Hepatocyte (in vitro differentiated cells): ENCODE measurements at regions not wholly inside any gene's neighbourhood (a gene's known extent, or its start where the extent isn't known, plus 50 kb on each side); places are given as distances from the start of the nearest gene placed in this dataset.

Experiments used
- DNase-seq: peaks from one replicate; pipeline ENCODE4 v3.0.0-alpha.2; 2016; ENCODE audit warnings: low spot score
- H2AFZ ChIP-seq: fragments of 200-600 bp; sonication (generic); 2 replicates; pipeline ENCODE4 v1.6.0; 2016; ENCODE audit warnings: antibody characterized with exemption, mild to moderate bottlenecking
- H3K27ac ChIP-seq: fragments of 200-600 bp; sonication (generic); 2 replicates; pipeline ENCODE4 v1.5.1; 2016; ENCODE audit warnings: mild to moderate bottlenecking
- H3K27me3 ChIP-seq: fragments of 200-600 bp; sonication (generic); 2 replicates; pipeline ENCODE4 v1.6.1; 2016
- H3K36me3 ChIP-seq: fragments of 200-600 bp; sonication (generic); replicated peaks from 2 replicates; pipeline ENCODE4 v1.5.1; 2016; ENCODE audit warnings: low read depth; ENCODE audit not compliant: insufficient read depth
- H3K4me1 ChIP-seq: fragments of 200-600 bp; sonication (generic); 2 replicates; pipeline ENCODE4 v1.5.1; 2016; ENCODE audit warnings: mild to moderate bottlenecking, moderate library complexity; ENCODE audit not compliant: insufficient read depth
- H3K4me2 ChIP-seq: fragments of 200-600 bp; sonication (generic); 2 replicates; pipeline ENCODE4 v1.6.0; 2016
- H3K4me3 ChIP-seq: fragments of 200-600 bp; sonication (generic); 2 replicates; pipeline ENCODE4 v1.5.1; 2016; ENCODE audit warnings: mild to moderate bottlenecking
- H3K79me2 ChIP-seq: fragments of 200-600 bp; sonication (generic); 2 replicates; pipeline ENCODE4 v1.6.0; 2017; ENCODE audit warnings: mild to moderate bottlenecking
- H3K9me2 ChIP-seq: fragments of 200-600 bp; sonication (generic); replicated peaks from 2 replicates; pipeline ENCODE4 v1.6.0; 2017; ENCODE audit warnings: mild to moderate bottlenecking; ENCODE audit not compliant: insufficient read depth
- H3K9me3 ChIP-seq: fragments of 200-600 bp; sonication (generic); 2 replicates; pipeline ENCODE4 v1.5.1; 2016; ENCODE audit warnings: low read depth, mild to moderate bottlenecking
- H4K20me1 ChIP-seq: fragments of 200-600 bp; sonication (generic); 2 replicates; pipeline ENCODE4 v1.6.0; 2016; ENCODE audit warnings: mild to moderate bottlenecking; ENCODE audit not compliant: insufficient read depth, poor library complexity, severe bottlenecking
- CTCF ChIP-seq: fragments of 200-600 bp; sonication (generic); IDR thresholded peaks from 2 replicates; pipeline ENCODE4 v1.5.1; 2016; ENCODE audit warnings: antibody characterized with exemption, mild to moderate bottlenecking; ENCODE audit not compliant: poor library complexity
- EZH2 ChIP-seq: fragments of 200-600 bp; sonication (generic); IDR thresholded peaks from 2 replicates; pipeline ENCODE4 v1.6.1; 2016; ENCODE audit warnings: antibody characterized with exemption, mild to moderate bottlenecking, borderline replicate concordance
- EZH2phosphoT487 ChIP-seq: fragments of 200-600 bp; sonication (generic); IDR thresholded peaks from one replicate; pipeline ENCODE4 v1.6.1; 2018; ENCODE audit warnings: antibody characterized with exemption, mild to moderate bottlenecking, low read depth, moderate library complexity; ENCODE audit not compliant: unreplicated experiment, severe bottlenecking
- WGBS: methylation state at CpG from one replicate; pipeline ENCODE4 v1.1.6; 2016; ENCODE audit warnings: low lambda C conversion rate; ENCODE audit errors: missing lambda C conversion rate; 5-methylcytosine and 5-hydroxymethylcytosine counted together

GRCh38 chr17:13346081-13346533 is 255.6 kb downstream of the HS3ST3A1 start:
- H3K9me2 ChIP-seq, result no peaks in the 10 kb centered on the region
- 50% methylated on average over 2 of the region's 2 CpGs for WGBS
- H3K79me2 ChIP-seq, result no peaks in the 10 kb centered on the region
- H3K9me3 ChIP-seq, result no peaks in the 10 kb centered on the region
- no peaks in the 10 kb centered on the region for H3K36me3 ChIP-seq
- TF ChIP-seq EZH2phosphoT487, result no peak
- TF ChIP-seq CTCF, result no peak
- TF ChIP-seq EZH2, result no peak
- H3K27ac ChIP-seq, result peak overlapping the region; percentile 51
- H3K4me2 ChIP-seq, result no peak overlapping the region
- no peaks in the 10 kb centered on the region for H3K27me3 ChIP-seq
- no peaks in the 10 kb centered on the region for H4K20me1 ChIP-seq
- no peak overlapping the region for H3K4me3 ChIP-seq
- no peak overlapping the region for H2AFZ ChIP-seq
- peaks cover 3% of the 10 kb centered on the region for H3K4me1 ChIP-seq
- DNase-seq, result peak; percentile 54

- Histone ChIP-seq H3K9me3 (no peaks in the 10 kb centered on the region), H3K4me1 (no peaks in the 10 kb centered on the region), H4K20me1 (no peaks in the 10 kb centered on the region), H3K9me2 (no peaks in the 10 kb centered on the region), H3K27me3 (no peaks in the 10 kb centered on the region), H3K79me2 (no peaks in the 10 kb centered on the region), H3K4me2 (peak overlapping the region; percentile 70), H3K27ac (no peak overlapping the region), H3K36me3 (no peaks in the 10 kb centered on the region), H3K4me3 (no peak overlapping the region), H2AFZ (peak overlapping the region; percentile 23)
- DNase-seq, result no peak
- 93% methylated on average over 1 of the region's 1 CpG for WGBS
- TF ChIP-seq CTCF (no peak), EZH2 (no peak), EZH2phosphoT487 (no peak)
These were observed 263.3 kb downstream of the HS3ST3A1 start for GRCh38 chr17:13338421-13338820.

GRCh38 chr17:13337864-13338371 is 263.8 kb downstream of the HS3ST3A1 start:
- DNase-seq, result peak; percentile 67
- H3K36me3 ChIP-seq, result no peaks in the 10 kb centered on the region
- no peaks in the 10 kb centered on the region for H3K9me2 ChIP-seq
- H3K27ac ChIP-seq, result no peak overlapping the region
- no peak for TF ChIP-seq EZH2
- peak; percentile 79 for TF ChIP-seq CTCF
- H4K20me1 ChIP-seq, result no peaks in the 10 kb centered on the region
- H3K9me3 ChIP-seq, result no peaks in the 10 kb centered on the region
- H3K4me2 ChIP-seq, result peak overlapping the region; percentile 70
- no peaks in the 10 kb centered on the region for H3K79me2 ChIP-seq
- peak overlapping the region; percentile 23 for H2AFZ ChIP-seq
- H3K4me1 ChIP-seq, result no peaks in the 10 kb centered on the region
- 9% methylated on average over 12 of the region's 12 CpGs for WGBS
- H3K4me3 ChIP-seq, result no peak overlapping the region
- no peaks in the 10 kb centered on the region for H3K27me3 ChIP-seq

- Histone ChIP-seq H4K20me1 (no peaks in the 10 kb centered on the region), H3K4me1 (no peaks in the 10 kb centered on the region), H3K9me3 (no peaks in the 10 kb centered on the region), H3K9me2 (no peaks in the 10 kb centered on the region), H3K4me2 (peak overlapping the region; percentile 70), H3K36me3 (no peaks in the 10 kb centered on the region), H2AFZ (peak overlapping the region; percentile 13), H3K27me3 (no peaks in the 10 kb centered on the region), H3K27ac (no peak overlapping the region), H3K4me3 (no peak overlapping the region), H3K79me2 (no peaks in the 10 kb centered on the region)
- 43% methylated on average over 5 of the region's 5 CpGs for WGBS
- no peak for TF ChIP-seq CTCF
- DNase-seq, result no peak
These were observed 264.6 kb downstream of the HS3ST3A1 start for GRCh38 chr17:13337151-13337550.
